ENCODE measurements at regions not wholly inside any gene's neighbourhood (a gene's known extent, or its start where the extent isn't known, plus 50 kb on each side); places are given as distances from the start of the nearest gene placed in this dataset.

DNA sequence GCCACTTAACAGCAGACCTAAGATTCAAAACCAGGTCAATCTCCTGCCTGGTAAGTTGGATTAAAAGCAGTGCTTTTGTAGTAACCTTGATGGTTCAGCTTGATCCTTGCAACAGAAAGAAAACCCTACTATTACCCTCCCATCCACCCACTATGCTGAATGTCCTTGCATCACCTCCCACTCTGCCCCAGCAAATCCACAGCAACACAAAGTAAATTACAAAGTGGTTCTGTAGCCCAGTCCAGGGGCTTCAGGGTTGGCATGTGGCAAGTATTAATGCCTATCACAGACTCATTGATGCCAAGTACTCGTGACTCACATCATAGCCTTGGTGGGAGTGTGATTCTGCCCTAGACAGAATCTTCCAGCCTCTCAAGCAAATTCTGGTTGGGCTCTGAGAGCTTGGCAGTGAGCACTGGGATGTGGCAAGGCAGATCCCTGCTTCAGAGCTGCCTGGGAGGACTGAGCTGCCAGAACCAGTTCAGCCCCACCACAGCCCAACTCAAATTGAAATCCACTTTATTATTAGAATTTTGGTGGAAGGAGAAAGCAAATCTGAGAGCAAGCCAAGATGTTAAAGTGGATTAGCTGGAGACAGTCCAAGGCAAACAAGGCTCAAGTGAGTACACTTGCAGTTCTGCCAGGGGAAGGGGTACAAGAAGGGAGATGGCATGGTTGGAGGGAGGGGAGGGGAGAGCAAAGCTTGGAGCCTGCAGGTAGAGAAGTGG is 225.8 kb upstream of the UMPS start:
- Histone ChIP-seq H3K36me3 (replicated peaks; ENCODE audit: insufficient read depth, low read length) (no peaks in the 10 kb centered on the region), H2AFZ (ENCODE audit: low read length) (no peak overlapping the region), H3K4me3 (ENCODE audit: low read length) (no peak overlapping the region), H3K9ac (ENCODE audit: low read length) (no peak overlapping the region), H4K20me1 (ENCODE audit: insufficient read depth, low read length) (no peaks in the 10 kb centered on the region), H3K27me3 (replicated peaks; ENCODE audit: insufficient read depth, low read length) (no peaks in the 10 kb centered on the region), H3K4me2 (ENCODE audit: low read depth, low read length) (no peak overlapping the region), H3K9me3 (replicated peaks; ENCODE audit: insufficient read depth, low read length) (no peaks in the 10 kb centered on the region), H3K9me2 (replicated peaks; ENCODE audit: insufficient read depth, low read length) (no peaks in the 10 kb centered on the region), H3K79me2 (ENCODE audit: low read length) (no peaks in the 10 kb centered on the region), H3K27ac (ENCODE audit: low read length) (no peak overlapping the region), H3F3A (ENCODE audit: insufficient read depth, low read length) (no peaks in the 10 kb centered on the region), H3K4me1 (ENCODE audit: low read length) (no peaks in the 10 kb centered on the region)
- TF ChIP-seq, protein P1, sequence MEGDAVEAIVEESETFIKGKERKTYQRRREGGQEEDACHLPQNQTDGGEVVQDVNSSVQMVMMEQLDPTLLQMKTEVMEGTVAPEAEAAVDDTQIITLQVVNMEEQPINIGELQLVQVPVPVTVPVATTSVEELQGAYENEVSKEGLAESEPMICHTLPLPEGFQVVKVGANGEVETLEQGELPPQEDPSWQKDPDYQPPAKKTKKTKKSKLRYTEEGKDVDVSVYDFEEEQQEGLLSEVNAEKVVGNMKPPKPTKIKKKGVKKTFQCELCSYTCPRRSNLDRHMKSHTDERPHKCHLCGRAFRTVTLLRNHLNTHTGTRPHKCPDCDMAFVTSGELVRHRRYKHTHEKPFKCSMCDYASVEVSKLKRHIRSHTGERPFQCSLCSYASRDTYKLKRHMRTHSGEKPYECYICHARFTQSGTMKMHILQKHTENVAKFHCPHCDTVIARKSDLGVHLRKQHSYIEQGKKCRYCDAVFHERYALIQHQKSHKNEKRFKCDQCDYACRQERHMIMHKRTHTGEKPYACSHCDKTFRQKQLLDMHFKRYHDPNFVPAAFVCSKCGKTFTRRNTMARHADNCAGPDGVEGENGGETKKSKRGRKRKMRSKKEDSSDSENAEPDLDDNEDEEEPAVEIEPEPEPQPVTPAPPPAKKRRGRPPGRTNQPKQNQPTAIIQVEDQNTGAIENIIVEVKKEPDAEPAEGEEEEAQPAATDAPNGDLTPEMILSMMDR (IDR thresholded peaks at IDR 0.05; ENCODE audit: low read length): no peak
- TF ChIP-seq EZH2 (optimal IDR thresholded peaks at IDR 0.05; ENCODE audit: low read depth, low read length): no peak
- no peak for TF ChIP-seq EZH2phosphoT487 (IDR thresholded peaks at IDR 0.05; ENCODE audit: low read length)
- DNase-seq: no peak

DNA sequence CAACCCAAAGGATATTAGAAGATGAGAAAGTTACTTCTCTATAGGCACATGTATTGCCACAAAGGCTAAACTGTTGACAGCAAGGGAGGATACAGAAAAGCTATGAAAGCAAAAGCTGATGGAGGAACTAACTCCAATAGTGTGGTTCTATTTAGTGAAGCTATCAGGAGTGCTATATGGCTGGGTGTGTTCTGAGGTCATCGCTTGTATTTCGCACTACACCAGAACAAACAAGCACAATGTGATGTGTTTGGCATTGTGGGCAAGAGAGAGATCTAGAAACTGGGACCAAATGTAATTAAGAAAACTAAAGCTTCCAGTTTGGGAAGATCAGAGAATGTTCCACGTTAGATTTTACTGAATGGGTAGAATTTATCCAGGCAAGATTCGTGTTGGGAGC is 220.4 kb upstream of the UMPS start:
- no peak for DNase-seq
- Histone ChIP-seq H3K9me2 (replicated peaks; ENCODE audit: insufficient read depth, low read length) (no peaks in the 10 kb centered on the region), H3K27ac (ENCODE audit: low read length) (no peak overlapping the region), H3K9me3 (replicated peaks; ENCODE audit: insufficient read depth, low read length) (no peaks in the 10 kb centered on the region), H3K4me2 (ENCODE audit: low read depth, low read length) (no peak overlapping the region), H2AFZ (ENCODE audit: low read length) (no peak overlapping the region), H3K9ac (ENCODE audit: low read length) (no peak overlapping the region), H4K20me1 (ENCODE audit: insufficient read depth, low read length) (no peaks in the 10 kb centered on the region), H3K4me3 (ENCODE audit: low read length) (no peak overlapping the region), H3K27me3 (replicated peaks; ENCODE audit: insufficient read depth, low read length) (no peaks in the 10 kb centered on the region), H3K4me1 (ENCODE audit: low read length) (no peaks in the 10 kb centered on the region), H3F3A (ENCODE audit: insufficient read depth, low read length) (no peaks in the 10 kb centered on the region), H3K79me2 (ENCODE audit: low read length) (no peaks in the 10 kb centered on the region), H3K36me3 (replicated peaks; ENCODE audit: insufficient read depth, low read length) (no peaks in the 10 kb centered on the region)
- TF ChIP-seq, protein P1 (IDR thresholded peaks at IDR 0.05; ENCODE audit: low read length): no peak
- TF ChIP-seq EZH2 (optimal IDR thresholded peaks at IDR 0.05; ENCODE audit: low read depth, low read length) (no peak), EZH2phosphoT487 (IDR thresholded peaks at IDR 0.05; ENCODE audit: low read length) (no peak)

DNA sequence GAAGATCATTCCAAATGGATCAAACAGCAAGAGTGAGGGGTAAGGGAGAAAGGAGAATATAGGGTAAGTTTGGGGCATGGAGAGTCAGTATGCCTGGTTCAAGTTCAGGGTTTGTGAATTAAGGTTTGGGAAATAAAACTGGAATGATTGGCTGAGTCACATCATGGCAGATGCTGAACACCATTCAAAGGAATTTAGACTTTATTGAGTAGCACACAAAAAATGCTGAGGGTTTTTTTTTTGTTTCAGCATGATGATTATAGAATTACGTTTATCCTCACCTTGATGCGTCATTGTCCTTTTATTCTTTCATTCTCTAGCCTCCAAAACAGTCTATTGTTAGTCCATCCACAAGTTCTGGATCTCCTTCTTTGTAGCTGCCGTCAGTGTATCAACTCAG is 220.0 kb upstream of the UMPS start:
- H3K36me3 ChIP-seq (replicated peaks; ENCODE audit: insufficient read depth, low read length): no peaks in the 10 kb centered on the region
- DNase-seq: no peak

More for the DNA sequence above, 220.0 kb upstream of the UMPS start:
- H3K27me3 ChIP-seq (replicated peaks; ENCODE audit: insufficient read depth, low read length): no peaks in the 10 kb centered on the region
- no peaks in the 10 kb centered on the region for H4K20me1 ChIP-seq (ENCODE audit: insufficient read depth, low read length)
- H3K9ac ChIP-seq (ENCODE audit: low read length): no peak overlapping the region
- H3K9me2 ChIP-seq (replicated peaks; ENCODE audit: insufficient read depth, low read length): no peaks in the 10 kb centered on the region
- H2AFZ ChIP-seq (ENCODE audit: low read length): no peak overlapping the region
- H3K4me1 ChIP-seq (ENCODE audit: low read length): no peaks in the 10 kb centered on the region
- H3F3A ChIP-seq (ENCODE audit: insufficient read depth, low read length): no peaks in the 10 kb centered on the region
- TF ChIP-seq, protein P1 (IDR thresholded peaks at IDR 0.05; ENCODE audit: low read length): no peak
- TF ChIP-seq EZH2 (optimal IDR thresholded peaks at IDR 0.05; ENCODE audit: low read depth, low read length) (no peak), EZH2phosphoT487 (IDR thresholded peaks at IDR 0.05; ENCODE audit: low read length) (no peak)
- H3K4me3 ChIP-seq (ENCODE audit: low read length): no peak overlapping the region
- H3K4me2 ChIP-seq (ENCODE audit: low read depth, low read length): no peak overlapping the region
- no peaks in the 10 kb centered on the region for H3K9me3 ChIP-seq (replicated peaks; ENCODE audit: insufficient read depth, low read length)
- H3K79me2 ChIP-seq (ENCODE audit: low read length): no peaks in the 10 kb centered on the region
- H3K27ac ChIP-seq (ENCODE audit: low read length): no peak overlapping the region
